HEK293T (cell line): ENCODE measurements at regions not wholly inside any gene's neighbourhood (a gene's known extent, or its start where the extent isn't known, plus 50 kb on each side); places are given as distances from the start of the nearest gene placed in this dataset.

ENCODE experiments used
- CTCF ChIA-PET: fragments of 350-600 bp; formaldehyde crosslinking; extraction: SDS; loops from one replicate; lab custom pipeline; 2021; ENCODE audit warnings: antibody characterized with exemption, inconsistent platforms; lab: Yijun Ruan, JAX
- POLR2A ChIA-PET: fragments of 350-600 bp; formaldehyde crosslinking; extraction: SDS; loops from one replicate; lab custom pipeline; 2020; ENCODE audit warnings: antibody characterized with exemption, inconsistent platforms; lab: Yijun Ruan, JAX
- DNase-seq: peaks from one replicate; pipeline ENCODE4 v3.0.0; 2012; ENCODE audit warnings: mixed read lengths; ENCODE audit errors: extremely low spot score
- ARNT ChIP-seq: fragments of 450-650 bp; IDR thresholded peaks from 2 replicates; pipeline ENCODE4 v1.6.1; 2017; ENCODE audit warnings: mild to moderate bottlenecking
- BHLHE40 ChIP-seq: fragments of 450-650 bp; IDR thresholded peaks from 2 replicates; pipeline ENCODE4 v1.6.1; 2016; ENCODE audit warnings: mild to moderate bottlenecking, moderate library complexity, borderline replicate concordance
- CTBP1 ChIP-seq: fragments of 450-650 bp; IDR thresholded peaks from 2 replicates; pipeline ENCODE4 v1.6.1; 2016; ENCODE audit warnings: borderline replicate concordance
- ELF4 ChIP-seq: fragments of 450-650 bp; IDR thresholded peaks from 2 replicates; pipeline ENCODE4 v1.6.1; 2017; ENCODE audit warnings: antibody characterized with exemption
- FOXA1 ChIP-seq: fragments of 450-650 bp; IDR thresholded peaks from 2 replicates; pipeline ENCODE4 v1.6.1; 2016; ENCODE audit warnings: mild to moderate bottlenecking
- FOXK2 ChIP-seq: fragments of 450-650 bp; IDR thresholded peaks from 2 replicates; pipeline ENCODE4 v1.6.1; 2016; ENCODE audit warnings: mild to moderate bottlenecking
- FOXM1 ChIP-seq: fragments of 450-650 bp; IDR thresholded peaks from 2 replicates; pipeline ENCODE4 v1.6.1; 2017; ENCODE audit warnings: mild to moderate bottlenecking, borderline replicate concordance
- HDGF ChIP-seq: fragments of 450-650 bp; IDR thresholded peaks from 2 replicates; pipeline ENCODE4 v1.6.1; 2017; ENCODE audit warnings: antibody characterized with exemption, borderline replicate concordance
- L3MBTL2 ChIP-seq: fragments of 450-650 bp; conservative IDR thresholded peaks from 2 replicates; pipeline ENCODE4 v1.6.1; 2016; ENCODE audit warnings: mild to moderate bottlenecking
- LEF1 ChIP-seq: fragments of 450-650 bp; IDR thresholded peaks from 2 replicates; pipeline ENCODE4 v1.6.1; 2017; ENCODE audit warnings: mild to moderate bottlenecking, borderline replicate concordance
- NFRKB ChIP-seq: fragments of 450-650 bp; IDR thresholded peaks from 2 replicates; pipeline ENCODE4 v1.6.1; 2016; ENCODE audit warnings: mild to moderate bottlenecking, moderate library complexity
- SP1 ChIP-seq: fragments of 450-650 bp; IDR thresholded peaks from 2 replicates; pipeline ENCODE4 v1.6.1; 2017
- SUZ12 ChIP-seq: fragments of 450-650 bp; IDR thresholded peaks from 2 replicates; pipeline ENCODE4 v1.6.1; 2016; ENCODE audit warnings: mild to moderate bottlenecking
- TARDBP ChIP-seq: fragments of 450-650 bp; IDR thresholded peaks from 2 replicates; pipeline ENCODE4 v1.6.1; 2016
- ZNF384 ChIP-seq: fragments of 450-650 bp; IDR thresholded peaks from 2 replicates; pipeline ENCODE4 v1.6.1; 2016
- TF ChIP-seq, protein P1 (sequence below): fragments of 450-650 bp; IDR thresholded peaks from 2 replicates; pipeline ENCODE4 v1.6.1; 2016

DNA sequence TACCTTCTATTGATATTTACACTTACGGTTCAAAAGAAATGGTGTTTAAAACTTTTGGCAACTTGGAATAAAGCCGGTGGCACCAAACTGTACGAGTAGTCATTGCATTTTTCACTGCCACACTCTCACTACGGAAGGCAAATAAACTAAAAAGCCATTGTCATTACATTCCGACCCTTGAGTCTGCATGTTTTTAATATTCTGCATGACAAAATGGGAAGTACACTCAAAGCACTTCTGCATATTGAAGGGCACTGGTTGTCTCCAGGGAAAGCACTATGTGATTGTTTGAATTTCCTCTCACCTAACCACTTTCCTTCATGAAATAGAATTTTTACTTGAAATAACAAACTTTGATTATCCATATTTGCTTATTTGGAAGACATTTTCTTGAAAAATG lies 426.3 kb downstream of the CETN3 start:
- CTCF ChIA-PET: no interaction called here
- POLR2A ChIA-PET: no interaction called here
- no peak for DNase-seq
- TF ChIP-seq ELF4: no peak
- TF ChIP-seq ARNT: no peak
- TF ChIP-seq, protein P1, sequence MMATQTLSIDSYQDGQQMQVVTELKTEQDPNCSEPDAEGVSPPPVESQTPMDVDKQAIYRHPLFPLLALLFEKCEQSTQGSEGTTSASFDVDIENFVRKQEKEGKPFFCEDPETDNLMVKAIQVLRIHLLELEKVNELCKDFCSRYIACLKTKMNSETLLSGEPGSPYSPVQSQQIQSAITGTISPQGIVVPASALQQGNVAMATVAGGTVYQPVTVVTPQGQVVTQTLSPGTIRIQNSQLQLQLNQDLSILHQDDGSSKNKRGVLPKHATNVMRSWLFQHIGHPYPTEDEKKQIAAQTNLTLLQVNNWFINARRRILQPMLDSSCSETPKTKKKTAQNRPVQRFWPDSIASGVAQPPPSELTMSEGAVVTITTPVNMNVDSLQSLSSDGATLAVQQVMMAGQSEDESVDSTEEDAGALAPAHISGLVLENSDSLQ: no peak
- TF ChIP-seq L3MBTL2: no peak
- TF ChIP-seq LEF1: no peak
- no peak for TF ChIP-seq SP1
- TF ChIP-seq FOXM1: no peak
- TF ChIP-seq NFRKB: no peak
- no peak for TF ChIP-seq HDGF

DNA sequence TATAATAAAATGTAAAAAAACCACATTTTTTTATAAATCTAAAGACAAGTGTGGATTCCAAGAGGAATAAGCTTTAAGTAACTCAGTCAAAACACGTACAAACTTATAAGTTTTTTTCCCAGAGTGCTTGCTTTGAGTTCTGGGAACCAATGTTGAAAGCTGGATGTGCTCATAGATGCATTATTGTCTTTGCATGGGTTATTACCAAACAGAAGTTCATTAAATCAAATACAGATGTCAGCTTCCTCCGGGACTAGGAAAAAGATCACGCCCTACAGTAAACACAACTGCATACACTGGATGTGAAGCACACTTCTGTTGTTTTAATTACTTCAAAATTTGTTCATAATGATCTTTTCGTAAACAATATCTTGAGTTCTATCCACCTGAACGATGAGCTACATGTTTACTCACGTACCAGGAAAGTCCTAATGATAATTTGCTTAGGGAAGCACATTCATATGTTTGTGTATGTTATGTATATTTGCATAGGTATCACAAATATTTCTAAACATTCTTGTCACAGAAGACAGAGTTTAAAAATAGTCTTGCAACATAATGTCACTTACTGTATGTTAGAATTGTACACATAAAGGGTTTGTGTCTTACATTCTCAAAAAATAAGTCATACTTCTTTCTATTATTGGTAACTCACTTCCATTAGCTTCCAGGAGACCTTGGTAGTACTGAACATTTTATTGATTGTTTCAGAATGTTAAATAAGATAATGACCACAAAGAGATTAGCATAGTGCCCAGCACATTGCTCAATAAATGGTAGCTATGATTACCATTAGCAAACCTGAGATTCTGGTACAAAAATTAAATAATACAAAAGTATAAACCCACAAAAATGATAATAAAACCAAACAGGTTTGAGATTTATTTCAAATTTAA lies 427.4 kb downstream of the CETN3 start:
- DNase-seq: no peak
- POLR2A ChIA-PET: no interaction called here
- no peak for TF ChIP-seq LEF1
- TF ChIP-seq ARNT: no peak
- TF ChIP-seq CTBP1: no peak
- no peak for TF ChIP-seq BHLHE40
- CTCF ChIA-PET: no interaction called here

DNA sequence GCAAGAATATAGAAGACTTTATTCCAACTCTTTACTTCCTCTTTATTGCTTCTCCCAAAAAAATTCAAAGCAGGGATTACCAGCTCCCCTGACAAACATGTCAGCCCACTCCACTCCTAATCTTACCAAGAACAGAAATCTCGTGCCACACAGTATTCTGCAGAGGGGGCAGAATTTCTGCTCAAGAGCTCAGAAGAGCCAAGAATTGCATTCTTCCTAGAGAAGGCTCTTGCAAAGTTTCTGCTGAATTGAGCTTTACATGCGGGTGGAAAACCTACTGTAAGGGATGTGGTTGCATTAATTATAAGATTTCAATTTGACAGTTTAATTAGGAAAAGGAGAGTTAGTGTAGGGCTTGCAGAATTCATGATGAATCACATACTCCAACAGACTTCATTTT lies 428.5 kb downstream of the CETN3 start:
- POLR2A ChIA-PET: no interaction called here
- CTCF ChIA-PET: no interaction called here
- no peak for DNase-seq
- TF ChIP-seq HDGF (no peak), TARDBP (no peak), CTBP1 (no peak), LEF1 (no peak), ELF4 (no peak), ZNF384 (no peak), NFRKB (no peak), BHLHE40 (no peak), FOXM1 (no peak), SUZ12 (no peak), FOXK2 (no peak)
- TF ChIP-seq, protein P1: no peak

- no peak for DNase-seq
- TF ChIP-seq ARNT (no peak), CTBP1 (no peak), FOXK2 (no peak), FOXA1 (no peak), ELF4 (no peak), TARDBP (no peak), HDGF (no peak), LEF1 (no peak), BHLHE40 (no peak), SUZ12 (no peak), FOXM1 (no peak), SP1 (no peak), NFRKB (no peak), ZNF384 (no peak), L3MBTL2 (no peak)
- TF ChIP-seq, protein P1: no peak
- ChIA-PET CTCF (no interaction called here), POLR2A (no interaction called here)
Measured at GRCh38 chr5:89973516-89973915, 436.0 kb downstream of the CETN3 start.

DNA sequence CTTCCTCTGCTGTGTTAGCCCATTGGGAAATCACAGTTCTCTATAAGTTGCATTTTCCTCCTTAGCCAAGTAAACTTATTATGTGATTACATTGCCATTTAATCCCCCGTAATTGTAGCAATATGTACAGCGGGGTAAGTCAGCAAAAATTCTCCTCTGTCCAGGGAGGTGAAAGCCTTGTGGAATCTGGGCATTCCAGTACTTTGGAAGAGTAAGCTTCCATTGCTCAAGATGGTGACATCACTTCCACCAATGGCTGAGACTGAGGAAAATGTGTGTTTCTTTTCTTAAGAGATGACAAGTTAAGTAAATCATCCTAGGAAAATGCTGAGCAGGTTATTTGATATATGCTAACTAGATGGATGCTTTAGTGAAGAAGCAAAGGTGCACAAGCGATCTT lies 436.7 kb downstream of the CETN3 start:
- no peak for TF ChIP-seq SP1
- no peak for TF ChIP-seq ARNT
- no peak for TF ChIP-seq FOXA1
- TF ChIP-seq BHLHE40: no peak
- no peak for TF ChIP-seq SUZ12
- no peak for TF ChIP-seq FOXM1
- TF ChIP-seq, protein P1: no peak
- no peak for TF ChIP-seq NFRKB
- no peak for TF ChIP-seq TARDBP
- ChIA-PET POLR2A (no interaction called here), CTCF (no interaction called here)
- DNase-seq: no peak

DNA sequence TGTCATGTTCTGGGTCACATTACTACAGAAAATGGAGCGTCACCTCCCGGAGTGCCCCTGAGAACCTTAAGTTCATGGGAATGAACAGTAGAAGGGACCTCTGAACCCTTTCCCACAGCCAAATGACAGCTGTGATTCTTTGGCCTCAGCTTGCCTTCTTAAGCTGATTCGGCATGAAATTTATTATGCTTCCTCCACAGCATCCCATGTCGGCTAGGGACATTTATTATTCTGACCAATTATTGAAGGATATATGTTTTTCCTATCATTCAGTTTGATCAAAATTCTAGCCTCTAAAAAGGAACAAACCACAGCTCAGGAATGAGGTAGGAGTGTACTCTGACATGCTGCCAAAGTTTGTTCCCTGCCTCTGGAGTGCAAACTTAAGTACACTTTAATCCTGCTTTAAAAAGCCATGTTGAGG lies 440.6 kb downstream of the CETN3 start:
- DNase-seq: no peak
- TF ChIP-seq BHLHE40: no peak
- no peak for TF ChIP-seq FOXK2
- TF ChIP-seq FOXM1: no peak
- TF ChIP-seq LEF1: no peak
- no peak for TF ChIP-seq ZNF384
- TF ChIP-seq SUZ12: no peak
- no peak for TF ChIP-seq HDGF
- TF ChIP-seq FOXA1: no peak
- TF ChIP-seq TARDBP: no peak
- no peak for TF ChIP-seq CTBP1
- no peak for TF ChIP-seq ARNT
- no peak for TF ChIP-seq ELF4
- TF ChIP-seq NFRKB: no peak
- TF ChIP-seq, protein P1: no peak
- no peak for TF ChIP-seq L3MBTL2
- TF ChIP-seq SP1: no peak
- CTCF ChIA-PET: no interaction called here
- POLR2A ChIA-PET: no interaction called here
